SK-MEL-5 (cell line): ENCODE measurements at regions not wholly inside any gene's neighbourhood (a gene's known extent, or its start where the extent isn't known, plus 50 kb on each side); places are given as distances from the start of the nearest gene placed in this dataset.

ENCODE experiments used
- DNase-seq: peaks from one replicate; pipeline ENCODE4 v3.0.0-alpha.2; 2016; ENCODE audit warnings: low read depth, low spot score
- in situ Hi-C: cut with HindIII; loops from 2 replicates; pipeline ENCODE4 v1.10.0; 2016; ENCODE audit warnings: low sequenced_read_pairs, high pct_unique_total_duplicates, low pct_unique_long_range_greater_than_20kb

GRCh38 chr1:91575909-91576519 lies 75.4 kb downstream of the CDC7 start:
- DNase-seq = no peak
- in situ Hi-C loops = no loop called here

GRCh38 chr1:91578320-91579109 lies 77.9 kb downstream of the CDC7 start:
- no peak for DNase-seq
- in situ Hi-C loops = no loop called here

- in situ Hi-C loops = no loop called here
- DNase-seq = no peak
These were observed 79.1 kb downstream of the CDC7 start for GRCh38 chr1:91579658-91580228.

GRCh38 chr1:91582431-91582921 lies 81.8 kb downstream of the CDC7 start:
- in situ Hi-C loops = no loop called here
- DNase-seq = peak; percentile 61

GRCh38 chr1:91583326-91583755 lies 82.7 kb downstream of the CDC7 start:
- in situ Hi-C loops = no loop called here
- DNase-seq = no peak

- no peak for DNase-seq
- in situ Hi-C loops = no loop called here
These were observed 83.7 kb downstream of the CDC7 start for GRCh38 chr1:91584309-91584708.

GRCh38 chr1:91584878-91585277 lies 84.2 kb downstream of the CDC7 start:
- in situ Hi-C loops = no loop called here
- DNase-seq = no peak

- no peak for DNase-seq
- in situ Hi-C loops = no loop called here
These were observed 84.9 kb downstream of the CDC7 start for GRCh38 chr1:91585502-91585901.

- DNase-seq = no peak
- in situ Hi-C loops = no loop called here
These were observed 85.3 kb downstream of the CDC7 start for GRCh38 chr1:91585982-91586381.

GRCh38 chr1:91589437-91589836 lies 88.8 kb downstream of the CDC7 start:
- peak; percentile 6 for DNase-seq
- in situ Hi-C loops = no loop called here

- no peak for DNase-seq
- in situ Hi-C loops = no loop called here
These were observed 90.7 kb downstream of the CDC7 start for GRCh38 chr1:91591175-91591974.

GRCh38 chr1:91592716-91593477 lies 92.2 kb downstream of the CDC7 start:
- in situ Hi-C loops = no loop called here
- DNase-seq = no peak

GRCh38 chr1:91594383-91595055 lies 93.9 kb downstream of the CDC7 start:
- in situ Hi-C loops = no loop called here
- DNase-seq = no peak

- no peak for DNase-seq
- in situ Hi-C loops = no loop called here
These were observed 95.8 kb downstream of the CDC7 start for GRCh38 chr1:91596474-91596873.

GRCh38 chr1:91597215-91597614 lies 96.6 kb downstream of the CDC7 start:
- in situ Hi-C loops = no loop called here

GRCh38 chr1:91600431-91601337 lies 100.0 kb downstream of the CDC7 start:
- DNase-seq = no peak
- in situ Hi-C loops = no loop called here

More at GRCh38 chr1:91597215-91597614, 96.6 kb downstream of the CDC7 start:
- no peak for DNase-seq
